ENCODE measurements at regions not wholly inside any gene's neighbourhood (a gene's known extent, or its start where the extent isn't known, plus 50 kb on each side); places are given as distances from the start of the nearest gene placed in this dataset.

GRCh38 chr6:167703781-167704180, 122.9 kb upstream of the AFDN start:
- TF ChIP-seq POLR2AphosphoS5 (IDR thresholded peaks at IDR 0.05; ENCODE audit: borderline replicate concordance, low read depth, low read length) (no peak), EZH2 (IDR thresholded peaks at IDR 0.05) (no peak)
